GM12864 (cell line): ENCODE measurements at regions not wholly inside any gene's neighbourhood (a gene's known extent, or its start where the extent isn't known, plus 50 kb on each side); places are given as distances from the start of the nearest gene placed in this dataset.

Experiments used
- DNase-seq: peaks from one replicate; pipeline ENCODE4 v3.0.0-alpha.2; 2011; ENCODE audit warnings: low read depth
- H3K4me3 ChIP-seq: 2 replicates; pipeline ENCODE4 v1.5.1; 2011; ENCODE audit warnings: mild to moderate bottlenecking, low read depth, low read length, control low read depth
- CTCF ChIP-seq: IDR thresholded peaks from 2 replicates; pipeline ENCODE4 v1.5.1; 2011; ENCODE audit warnings: low read depth, mild to moderate bottlenecking, moderate library complexity, low read length, control low read depth, inconsistent platforms; ENCODE audit errors: missing control alignments

DNA sequence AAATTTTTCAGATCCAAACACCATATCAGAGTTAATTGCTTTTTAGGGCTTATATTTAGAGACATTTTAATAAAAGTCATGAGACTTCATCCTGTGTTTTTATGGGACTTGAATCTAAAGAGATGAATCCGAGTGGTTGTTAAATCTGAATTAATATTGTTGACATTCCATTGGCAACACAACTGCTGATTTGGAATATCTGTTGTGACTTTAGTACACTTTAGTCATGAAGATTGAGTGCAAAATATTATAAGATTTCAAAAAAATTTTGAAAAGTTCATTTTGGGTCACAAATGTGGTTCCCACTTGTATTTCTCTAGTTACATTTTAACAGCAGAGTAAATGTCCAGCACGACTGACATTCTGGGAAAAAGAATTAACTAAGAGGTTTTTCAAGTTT lies 442.7 kb upstream of the HSF2 start:
- H3K4me3 ChIP-seq = no peak overlapping the region
- no peak for TF ChIP-seq CTCF
- DNase-seq = no peak

- H3K4me3 ChIP-seq = no peak overlapping the region
- TF ChIP-seq CTCF = no peak
- DNase-seq = no peak
These were observed 440.0 kb upstream of the HSF2 start for GRCh38 chr6:121959501-121959900.

DNA sequence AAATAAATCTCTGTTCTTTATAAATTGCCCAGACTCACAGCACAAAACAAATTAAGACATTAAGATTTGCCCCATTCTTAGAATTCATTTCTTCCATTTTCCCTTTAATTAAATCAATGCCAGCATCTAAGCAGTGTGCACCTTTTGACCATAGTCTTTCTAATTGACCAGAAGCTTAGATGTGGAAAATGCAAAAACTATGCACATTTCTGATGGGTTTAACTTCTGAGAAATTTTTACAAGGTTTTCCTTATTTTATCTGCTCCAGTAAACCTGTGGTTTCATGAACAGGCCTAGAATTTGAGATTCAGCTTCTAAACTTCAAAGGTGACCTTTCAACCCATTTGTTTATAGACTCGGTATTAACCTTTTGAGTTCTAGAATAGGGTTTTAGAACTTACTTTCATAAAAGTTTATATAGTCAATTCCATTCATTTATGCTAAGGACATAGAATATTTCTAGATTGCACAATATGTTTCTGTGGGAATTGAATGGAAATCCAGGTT lies 437.8 kb upstream of the HSF2 start:
- no peak for DNase-seq
- no peak overlapping the region for H3K4me3 ChIP-seq
- no peak for TF ChIP-seq CTCF

- TF ChIP-seq CTCF = no peak
- no peak for DNase-seq
- no peak overlapping the region for H3K4me3 ChIP-seq
These were observed 435.6 kb upstream of the HSF2 start for GRCh38 chr6:121963826-121964225.

GRCh38 chr6:121965739-121966138 lies 433.7 kb upstream of the HSF2 start:
- no peak for DNase-seq
- no peak overlapping the region for H3K4me3 ChIP-seq
- no peak for TF ChIP-seq CTCF

DNA sequence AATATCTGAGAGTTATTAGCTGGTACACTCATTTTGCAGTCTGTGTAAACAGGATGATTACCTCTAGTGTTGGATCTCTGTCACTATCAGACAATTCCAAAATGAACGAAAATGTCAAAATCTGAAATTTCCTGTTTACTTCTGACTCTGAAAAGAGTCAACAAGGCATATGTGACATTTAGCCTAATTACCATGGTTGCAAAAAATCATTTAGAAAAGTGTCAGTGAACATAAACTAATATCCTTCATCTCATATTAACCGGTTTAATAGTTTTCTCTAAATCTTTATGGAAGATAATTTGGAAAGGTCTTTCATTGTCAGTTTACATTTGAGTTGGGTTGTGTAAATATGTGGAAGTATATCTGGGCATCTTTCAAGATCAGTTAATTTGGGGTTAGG lies 431.8 kb upstream of the HSF2 start:
- TF ChIP-seq CTCF = no peak
- no peak for DNase-seq

GRCh38 chr6:121971931-121972335 lies 427.5 kb upstream of the HSF2 start:
- TF ChIP-seq CTCF = no peak

More for the DNA sequence above, 431.8 kb upstream of the HSF2 start:
- H3K4me3 ChIP-seq = no peak overlapping the region

More at GRCh38 chr6:121971931-121972335, 427.5 kb upstream of the HSF2 start:
- no peak for DNase-seq
- H3K4me3 ChIP-seq = no peak overlapping the region
